ENCODE measurements at regions not wholly inside any gene's neighbourhood (a gene's known extent, or its start where the extent isn't known, plus 50 kb on each side); places are given as distances from the start of the nearest gene placed in this dataset.

DNA sequence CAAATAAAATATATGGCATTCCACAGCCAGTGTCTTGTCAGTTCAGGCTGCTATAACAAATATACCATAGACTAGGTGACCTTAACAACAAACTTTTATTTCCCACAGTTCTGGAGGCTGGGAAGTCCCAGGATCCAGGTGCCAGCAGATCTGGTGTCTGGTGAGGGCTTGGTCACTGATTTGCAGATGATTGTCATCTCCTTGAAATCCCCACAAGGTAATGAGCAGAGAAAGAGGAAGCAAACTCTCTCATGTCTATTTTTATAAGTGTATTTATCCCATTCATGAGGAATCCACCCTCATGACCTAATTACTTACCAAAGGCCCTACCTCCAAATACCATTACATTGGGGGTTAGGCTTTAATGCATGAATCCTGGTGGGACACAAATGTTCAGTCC lies 663.2 kb downstream of the TLR4 start:
- Histone ChIP-seq H3K27ac (ENCODE audit: low read depth in 2 of 2, low read length in 2 of 2) (no peak overlapping the region), H3K27me3 (ENCODE audit: control insufficient read depth, insufficient read depth, low read length) (no peaks in the 10 kb centered on the region), H3K9ac (ENCODE audit: low read length in 3 of 3) (no peak overlapping the region), H3K9me3 (ENCODE audit: control insufficient read depth in 2 of 3, insufficient read depth in 1 of 3, low read length in 3 of 3) (no peaks in the 10 kb centered on the region), H3K4me3 (ENCODE audit: low read length in 3 of 3) (no peak overlapping the region), H3K4me1 (ENCODE audit: control insufficient read depth in 2 of 3, insufficient read depth in 2 of 3, low read depth in 1 of 3, low read length in 3 of 3) (no peaks in the 10 kb centered on the region), H3K36me3 (ENCODE audit: control insufficient read depth in 2 of 3, insufficient read depth in 3 of 3, low read length in 3 of 3) (no peaks in the 10 kb centered on the region)
- TF ChIP-seq, protein P1, sequence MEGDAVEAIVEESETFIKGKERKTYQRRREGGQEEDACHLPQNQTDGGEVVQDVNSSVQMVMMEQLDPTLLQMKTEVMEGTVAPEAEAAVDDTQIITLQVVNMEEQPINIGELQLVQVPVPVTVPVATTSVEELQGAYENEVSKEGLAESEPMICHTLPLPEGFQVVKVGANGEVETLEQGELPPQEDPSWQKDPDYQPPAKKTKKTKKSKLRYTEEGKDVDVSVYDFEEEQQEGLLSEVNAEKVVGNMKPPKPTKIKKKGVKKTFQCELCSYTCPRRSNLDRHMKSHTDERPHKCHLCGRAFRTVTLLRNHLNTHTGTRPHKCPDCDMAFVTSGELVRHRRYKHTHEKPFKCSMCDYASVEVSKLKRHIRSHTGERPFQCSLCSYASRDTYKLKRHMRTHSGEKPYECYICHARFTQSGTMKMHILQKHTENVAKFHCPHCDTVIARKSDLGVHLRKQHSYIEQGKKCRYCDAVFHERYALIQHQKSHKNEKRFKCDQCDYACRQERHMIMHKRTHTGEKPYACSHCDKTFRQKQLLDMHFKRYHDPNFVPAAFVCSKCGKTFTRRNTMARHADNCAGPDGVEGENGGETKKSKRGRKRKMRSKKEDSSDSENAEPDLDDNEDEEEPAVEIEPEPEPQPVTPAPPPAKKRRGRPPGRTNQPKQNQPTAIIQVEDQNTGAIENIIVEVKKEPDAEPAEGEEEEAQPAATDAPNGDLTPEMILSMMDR (IDR thresholded peaks at IDR 0.05; ENCODE audit: borderline replicate concordance, extremely low read depth, insufficient read depth), result no peak
- intact Hi-C loops (cut with DNase I), result no loop called here
- DNase-seq, result no peak
- no peak for FAIRE-seq

DNA sequence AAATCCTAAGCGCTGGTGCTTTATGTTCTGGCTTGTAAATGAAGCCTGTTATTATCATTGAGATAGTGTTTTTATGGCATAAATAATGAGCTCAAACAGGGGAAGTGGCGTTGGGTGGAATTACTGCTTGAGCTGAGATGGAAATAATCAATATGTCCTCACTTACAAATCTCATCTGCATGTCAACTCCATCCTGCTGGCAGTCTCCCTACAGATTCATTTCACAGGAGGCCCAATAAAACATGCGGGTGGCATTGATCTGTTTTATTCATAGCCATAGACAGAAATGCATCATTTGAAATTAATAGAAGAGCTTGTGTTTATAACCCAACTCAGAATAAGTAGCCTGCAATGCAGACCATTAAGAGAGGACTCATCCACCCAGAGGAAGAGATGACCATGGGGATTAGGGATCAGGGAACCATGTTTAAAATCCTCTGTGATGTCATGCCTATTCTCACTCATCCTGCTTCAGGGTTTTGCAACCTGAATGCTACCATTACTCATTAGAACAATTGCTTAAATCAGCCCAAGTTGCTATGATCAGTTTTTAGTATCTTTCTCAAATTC lies 680.4 kb downstream of the TLR4 start:
- FAIRE-seq (no peak), DNase-seq (no peak)
- Histone ChIP-seq H3K4me1 (ENCODE audit: control insufficient read depth in 2 of 3, insufficient read depth in 2 of 3, low read depth in 1 of 3, low read length in 3 of 3) (no peaks in the 10 kb centered on the region), H3K36me3 (ENCODE audit: control insufficient read depth in 2 of 3, insufficient read depth in 3 of 3, low read length in 3 of 3) (no peaks in the 10 kb centered on the region), H3K9ac (ENCODE audit: low read length in 3 of 3) (no peak overlapping the region), H3K27ac (ENCODE audit: low read depth in 2 of 2, low read length in 2 of 2) (no peak overlapping the region), H3K27me3 (ENCODE audit: control insufficient read depth, insufficient read depth, low read length) (no peaks in the 10 kb centered on the region), H3K4me3 (ENCODE audit: low read length in 3 of 3) (no peak overlapping the region), H3K9me3 (ENCODE audit: control insufficient read depth in 2 of 3, insufficient read depth in 1 of 3, low read length in 3 of 3) (no peaks in the 10 kb centered on the region)
- TF ChIP-seq, protein P1 (IDR thresholded peaks at IDR 0.05; ENCODE audit: borderline replicate concordance, extremely low read depth, insufficient read depth), result no peak
- intact Hi-C loops (cut with DNase I), result no loop called here

DNA sequence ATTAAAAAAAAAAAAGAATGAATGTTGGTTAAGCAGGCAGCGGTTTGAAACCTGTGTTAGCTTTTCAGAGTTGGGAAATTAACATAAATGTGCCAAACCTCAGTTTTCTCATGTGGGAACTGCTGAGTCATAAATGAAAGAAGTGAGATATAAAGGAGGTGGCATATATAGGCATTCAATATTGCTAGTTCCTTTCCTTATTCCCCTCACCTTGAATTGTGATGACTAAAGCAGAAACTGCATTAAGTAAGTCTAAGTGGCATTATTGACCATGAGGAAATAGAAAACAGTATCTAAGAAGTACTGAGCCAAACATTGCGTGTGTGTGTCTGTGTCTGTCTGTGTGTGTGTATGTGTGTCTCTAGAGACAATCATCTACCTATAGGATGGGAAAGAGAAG lies 691.2 kb downstream of the TLR4 start:
- Histone ChIP-seq H3K4me3 (ENCODE audit: low read length in 3 of 3) (no peak overlapping the region), H3K36me3 (ENCODE audit: control insufficient read depth in 2 of 3, insufficient read depth in 3 of 3, low read length in 3 of 3) (no peaks in the 10 kb centered on the region), H3K27me3 (ENCODE audit: control insufficient read depth, insufficient read depth, low read length) (no peaks in the 10 kb centered on the region), H3K4me1 (ENCODE audit: control insufficient read depth in 2 of 3, insufficient read depth in 2 of 3, low read depth in 1 of 3, low read length in 3 of 3) (no peaks in the 10 kb centered on the region), H3K27ac (ENCODE audit: low read depth in 2 of 2, low read length in 2 of 2) (no peak overlapping the region), H3K9ac (ENCODE audit: low read length in 3 of 3) (no peak overlapping the region), H3K9me3 (ENCODE audit: control insufficient read depth in 2 of 3, insufficient read depth in 1 of 3, low read length in 3 of 3) (no peaks in the 10 kb centered on the region)
- FAIRE-seq, result no peak
- no peak for DNase-seq
- TF ChIP-seq, protein P1 (IDR thresholded peaks at IDR 0.05; ENCODE audit: borderline replicate concordance, extremely low read depth, insufficient read depth), result no peak
- intact Hi-C loops (cut with DNase I), result no loop called here

DNA sequence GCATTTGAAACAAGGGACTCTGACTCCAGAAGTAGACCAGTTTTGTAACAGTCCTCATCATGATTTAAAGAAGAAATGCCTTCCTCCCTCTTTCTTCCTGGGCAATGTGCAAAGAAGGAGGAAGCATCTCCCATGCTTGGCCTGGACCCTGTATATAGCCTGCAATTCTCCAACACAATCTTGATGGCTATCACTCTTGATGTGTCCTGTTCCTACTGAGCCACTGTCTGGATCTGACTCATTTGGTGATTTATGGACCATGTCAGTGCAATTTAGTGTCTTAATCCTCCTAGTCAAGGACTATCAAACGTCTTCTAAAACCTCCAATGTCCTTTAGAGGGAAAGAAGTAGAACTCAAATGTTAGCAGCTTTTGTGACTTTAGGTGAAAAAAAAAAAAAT lies 697.3 kb downstream of the TLR4 start:
- H3K27me3 ChIP-seq (ENCODE audit: control insufficient read depth, insufficient read depth, low read length), result no peaks in the 10 kb centered on the region
- no peaks in the 10 kb centered on the region for H3K9me3 ChIP-seq (ENCODE audit: control insufficient read depth in 2 of 3, insufficient read depth in 1 of 3, low read length in 3 of 3)
- no peak overlapping the region for H3K4me3 ChIP-seq (ENCODE audit: low read length in 3 of 3)
- intact Hi-C loops (cut with DNase I), result no loop called here
- DNase-seq (no peak), FAIRE-seq (no peak)
- H3K9ac ChIP-seq (ENCODE audit: low read length in 3 of 3), result no peak overlapping the region
- no peaks in the 10 kb centered on the region for H3K4me1 ChIP-seq (ENCODE audit: control insufficient read depth in 2 of 3, insufficient read depth in 2 of 3, low read depth in 1 of 3, low read length in 3 of 3)
- H3K27ac ChIP-seq (ENCODE audit: low read depth in 2 of 2, low read length in 2 of 2), result no peak overlapping the region
- H3K36me3 ChIP-seq (ENCODE audit: control insufficient read depth in 2 of 3, insufficient read depth in 3 of 3, low read length in 3 of 3), result no peaks in the 10 kb centered on the region
- TF ChIP-seq, protein P1 (IDR thresholded peaks at IDR 0.05; ENCODE audit: borderline replicate concordance, extremely low read depth, insufficient read depth), result no peak
